Astrocyte (in vitro differentiated cells and primary cell): ENCODE measurements at regions not wholly inside any gene's neighbourhood (a gene's known extent, or its start where the extent isn't known, plus 50 kb on each side); places are given as distances from the start of the nearest gene placed in this dataset.

Experiments
- DNase-seq: peaks from one replicate; pipeline ENCODE4 v3.0.0-alpha.2; 2010; ENCODE audit warnings: low read depth
- FAIRE-seq: peaks from 2 replicates; lab custom pipeline; 2011; peaks lifted over from hg19 to GRCh38; lab: Jason Lieb, UNC
- H2AFZ ChIP-seq: 2 replicates; pipeline ENCODE4 v1.6.0; 2012; ENCODE audit warnings: low read depth, low read length, inconsistent platforms
- H3K27ac ChIP-seq: 2 replicates; pipeline ENCODE4 v1.5.1; 2011; ENCODE audit warnings: low read depth, low read length, inconsistent platforms
- H3K27me3 ChIP-seq: 2 replicates; pipeline ENCODE4 v1.6.0; 2011; ENCODE audit warnings: low read length, inconsistent platforms; ENCODE audit not compliant: insufficient read depth
- H3K36me3 ChIP-seq: 2 replicates; pipeline ENCODE4 v1.5.1; 2011; ENCODE audit warnings: low read length, inconsistent platforms; ENCODE audit not compliant: insufficient read depth
- H3K4me1 ChIP-seq: 2 replicates; pipeline ENCODE4 v1.5.1; 2011; ENCODE audit warnings: low read length, inconsistent platforms; ENCODE audit not compliant: insufficient read depth
- H3K4me2 ChIP-seq: 2 replicates; pipeline ENCODE4 v1.6.0; 2012; ENCODE audit warnings: low read length, inconsistent platforms
- H3K4me3 ChIP-seq: 2 replicates; pipeline ENCODE4 v1.5.1; 2011; ENCODE audit warnings: low read depth, mild to moderate bottlenecking, low read length, inconsistent platforms; ENCODE audit not compliant: insufficient read depth
- H3K79me2 ChIP-seq: 2 replicates; pipeline ENCODE4 v1.6.0; 2012; ENCODE audit warnings: mild to moderate bottlenecking, low read length, inconsistent platforms; ENCODE audit not compliant: insufficient read depth
- H3K9ac ChIP-seq: 2 replicates; pipeline ENCODE4 v1.6.0; 2012; ENCODE audit warnings: mild to moderate bottlenecking, low read length, inconsistent platforms
- H3K9me3 ChIP-seq: 2 replicates; pipeline ENCODE4 v1.5.1; 2012; ENCODE audit warnings: low read depth, mild to moderate bottlenecking, low read length, inconsistent platforms; ENCODE audit not compliant: insufficient read depth
- H4K20me1 ChIP-seq: 2 replicates; pipeline ENCODE4 v1.6.0; 2012; ENCODE audit warnings: low read length, inconsistent platforms; ENCODE audit not compliant: insufficient read depth
- H3K27ac Mint-ChIP-seq: one replicate; pipeline ENCODE4 v1.8.0; 2021; ENCODE audit warnings: mild to moderate bottlenecking, mixed read lengths; ENCODE audit not compliant: unreplicated experiment
- H3K27me3 Mint-ChIP-seq: one replicate; pipeline ENCODE4 v1.8.0; 2021; ENCODE audit warnings: low read depth, mixed read lengths; ENCODE audit not compliant: unreplicated experiment
- H3K36me3 Mint-ChIP-seq: one replicate; pipeline ENCODE4 v1.8.0; 2021; ENCODE audit warnings: low read depth, mixed read lengths; ENCODE audit not compliant: unreplicated experiment
- H3K4me1 Mint-ChIP-seq: one replicate; pipeline ENCODE4 v1.8.0; 2021; ENCODE audit warnings: low read depth, mixed read lengths; ENCODE audit not compliant: unreplicated experiment
- H3K4me3 Mint-ChIP-seq: one replicate; pipeline ENCODE4 v1.8.0; 2021; ENCODE audit warnings: mild to moderate bottlenecking, moderate library complexity, mixed read lengths; ENCODE audit not compliant: unreplicated experiment
- H3K9me3 Mint-ChIP-seq: one replicate; pipeline ENCODE4 v1.8.0; 2021; ENCODE audit warnings: mild to moderate bottlenecking, mixed read lengths; ENCODE audit not compliant: unreplicated experiment
- CTCF ChIP-seq: IDR thresholded peaks from 2 replicates; pipeline ENCODE4 v1.5.1; 2011; ENCODE audit warnings: low read depth, mild to moderate bottlenecking, inconsistent platforms, low read length, moderate library complexity; ENCODE audit not compliant: insufficient read depth
- EZH2 ChIP-seq: IDR thresholded peaks from 2 replicates; pipeline ENCODE4 v1.6.1; 2012; ENCODE audit warnings: mild to moderate bottlenecking, low read length, inconsistent platforms; ENCODE audit not compliant: insufficient read depth

- H3K36me3 Mint-ChIP-seq = peaks cover 12% of the 10 kb centered on the region
- H3K9ac ChIP-seq = no peak overlapping the region
- H3K9me3 ChIP-seq = no peaks in the 10 kb centered on the region
- no peak for DNase-seq
- no peaks in the 10 kb centered on the region for H3K9me3 Mint-ChIP-seq
- TF ChIP-seq EZH2 (no peak), CTCF (no peak)
- H3K27me3 Mint-ChIP-seq = no peaks in the 10 kb centered on the region
- H3K4me1 Mint-ChIP-seq = no peaks in the 10 kb centered on the region
- H3K27me3 ChIP-seq = no peaks in the 10 kb centered on the region
- peaks cover 2% of the 10 kb centered on the region for H3K36me3 ChIP-seq
- H4K20me1 ChIP-seq = peaks cover 10% of the 10 kb centered on the region
- no peak overlapping the region for H3K4me3 ChIP-seq
- peaks cover 47% of the 10 kb centered on the region for H3K79me2 ChIP-seq
- no peaks in the 10 kb centered on the region for H3K4me1 ChIP-seq
- H3K27ac ChIP-seq = no peak overlapping the region
- H3K4me3 Mint-ChIP-seq = no peak overlapping the region
- no peak overlapping the region for H2AFZ ChIP-seq
- no peak overlapping the region for H3K4me2 ChIP-seq
- no peak overlapping the region for H3K27ac Mint-ChIP-seq
- FAIRE-seq = no peak
Observed at GRCh38 chr17:63106050-63106449, 140.0 kb downstream of the TANC2 start.

DNA sequence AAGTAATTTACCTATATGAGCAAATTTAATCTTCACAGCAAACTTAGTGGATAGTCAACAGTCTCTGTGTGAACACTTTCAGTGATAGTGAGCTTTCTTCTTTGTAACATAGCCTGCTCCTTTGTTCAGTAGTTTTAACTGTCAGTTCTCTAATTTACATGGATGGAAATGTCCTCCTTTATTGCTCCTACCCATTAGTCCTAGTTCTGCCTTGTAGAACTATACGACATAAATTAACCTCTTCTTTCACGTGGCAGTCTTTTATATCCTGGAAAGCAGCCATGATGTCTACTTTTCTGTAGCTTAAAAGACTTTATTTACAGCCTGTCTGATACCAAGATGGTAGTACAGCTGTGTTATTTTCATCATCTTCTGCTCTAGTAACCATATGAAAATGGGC is 143.6 kb downstream of the TANC2 start:
- H3K4me1 ChIP-seq = no peaks in the 10 kb centered on the region
- no peaks in the 10 kb centered on the region for H3K9me3 ChIP-seq
- H3K9ac ChIP-seq = no peak overlapping the region
- Mint-ChIP-seq H3K4me3 (no peak overlapping the region), H3K27me3 (no peaks in the 10 kb centered on the region), H3K36me3 (peaks cover 4% of the 10 kb centered on the region), H3K27ac (no peak overlapping the region), H3K9me3 (no peaks in the 10 kb centered on the region), H3K4me1 (peaks cover 6% of the 10 kb centered on the region)
- no peak for TF ChIP-seq CTCF
- no peak for TF ChIP-seq EZH2
- H3K79me2 ChIP-seq = peaks cover 43% of the 10 kb centered on the region
- H3K36me3 ChIP-seq = no peaks in the 10 kb centered on the region
- DNase-seq (no peak), FAIRE-seq (peak; percentile 71)
- peaks cover 15% of the 10 kb centered on the region for H4K20me1 ChIP-seq
- H3K27ac ChIP-seq = no peak overlapping the region
- H3K27me3 ChIP-seq = no peaks in the 10 kb centered on the region
- no peak overlapping the region for H2AFZ ChIP-seq
- no peak overlapping the region for H3K4me3 ChIP-seq
- no peak overlapping the region for H3K4me2 ChIP-seq

GRCh38 chr17:63113167-63113566 is 147.1 kb downstream of the TANC2 start:
- H3K9ac ChIP-seq = no peak overlapping the region
- H2AFZ ChIP-seq = no peak overlapping the region
- H3K27me3 Mint-ChIP-seq = no peaks in the 10 kb centered on the region
- H3K36me3 ChIP-seq = peaks cover 2% of the 10 kb centered on the region
- no peak for DNase-seq
- peaks cover 14% of the 10 kb centered on the region for H3K4me1 Mint-ChIP-seq
- H3K27ac ChIP-seq = no peak overlapping the region
- no peaks in the 10 kb centered on the region for H3K27me3 ChIP-seq
- H3K4me3 ChIP-seq = no peak overlapping the region
- no peak overlapping the region for H3K27ac Mint-ChIP-seq
- TF ChIP-seq EZH2 (no peak), CTCF (no peak)
- no peak for FAIRE-seq
- H4K20me1 ChIP-seq = peaks cover 24% of the 10 kb centered on the region
- H3K4me2 ChIP-seq = no peak overlapping the region
- peaks cover 8% of the 10 kb centered on the region for H3K4me1 ChIP-seq
- no peaks in the 10 kb centered on the region for H3K9me3 ChIP-seq
- no peak overlapping the region for H3K4me3 Mint-ChIP-seq
- H3K36me3 Mint-ChIP-seq = peaks cover 4% of the 10 kb centered on the region
- H3K9me3 Mint-ChIP-seq = no peaks in the 10 kb centered on the region
- H3K79me2 ChIP-seq = peaks cover 40% of the 10 kb centered on the region
